Ishikawa (cell line): ENCODE measurements at regions not wholly inside any gene's neighbourhood (a gene's known extent, or its start where the extent isn't known, plus 50 kb on each side); places are given as distances from the start of the nearest gene placed in this dataset.

Experiments
- CEBPB ChIP-seq: IDR thresholded peaks from 2 replicates; pipeline ENCODE4 v1.6.1; 2012
- CREB1 ChIP-seq: IDR thresholded peaks from 2 replicates; pipeline ENCODE4 v1.6.1; 2012; ENCODE audit warnings: low read depth
- EGR1 ChIP-seq: IDR thresholded peaks from 2 replicates; pipeline ENCODE4 v1.6.1; 2012
- EP300 ChIP-seq: IDR thresholded peaks from 2 replicates; pipeline ENCODE4 v1.6.1; 2012; ENCODE audit warnings: borderline replicate concordance
- FOXM1 ChIP-seq: IDR thresholded peaks from 2 replicates; pipeline ENCODE4 v1.6.1; 2012; ENCODE audit warnings: low read depth, borderline replicate concordance
- NFIC ChIP-seq: IDR thresholded peaks from 2 replicates; pipeline ENCODE4 v1.6.1; 2012
- RAD21 ChIP-seq: IDR thresholded peaks from 2 replicates; pipeline ENCODE4 v1.6.1; 2012; ENCODE audit warnings: low read depth
- REST ChIP-seq: IDR thresholded peaks from 2 replicates; pipeline ENCODE4 v1.6.1; 2012; ENCODE audit warnings: low read depth, mild to moderate bottlenecking
- TAF1 ChIP-seq: IDR thresholded peaks from 2 replicates; pipeline ENCODE4 v1.6.1; 2012; ENCODE audit warnings: low read depth, mild to moderate bottlenecking
- TCF12 ChIP-seq: IDR thresholded peaks from 2 replicates; pipeline ENCODE4 v1.6.1; 2012; ENCODE audit warnings: low read depth
- TEAD4 ChIP-seq: IDR thresholded peaks from 2 replicates; pipeline ENCODE4 v1.6.1; 2012
- YY1 ChIP-seq: IDR thresholded peaks from 2 replicates; pipeline ENCODE4 v1.6.1; 2012; ENCODE audit warnings: low read depth
- ZBTB7A ChIP-seq: IDR thresholded peaks from 2 replicates; pipeline ENCODE4 v1.6.1; 2012; ENCODE audit warnings: low read depth
- TF ChIP-seq, protein P1 (sequence below): IDR thresholded peaks from 2 replicates; pipeline ENCODE4 v1.6.1; 2012
- TF ChIP-seq, protein P2 (sequence below): IDR thresholded peaks from 2 replicates; pipeline ENCODE4 v1.6.1; 2012

- no peak for TF ChIP-seq RAD21
- TF ChIP-seq TCF12: no peak
- TF ChIP-seq TAF1: no peak
- no peak for TF ChIP-seq CREB1
- TF ChIP-seq YY1: no peak
- TF ChIP-seq REST: no peak
- TF ChIP-seq, protein P1, sequence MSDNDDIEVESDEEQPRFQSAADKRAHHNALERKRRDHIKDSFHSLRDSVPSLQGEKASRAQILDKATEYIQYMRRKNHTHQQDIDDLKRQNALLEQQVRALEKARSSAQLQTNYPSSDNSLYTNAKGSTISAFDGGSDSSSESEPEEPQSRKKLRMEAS: no peak
- TF ChIP-seq, protein P2, sequence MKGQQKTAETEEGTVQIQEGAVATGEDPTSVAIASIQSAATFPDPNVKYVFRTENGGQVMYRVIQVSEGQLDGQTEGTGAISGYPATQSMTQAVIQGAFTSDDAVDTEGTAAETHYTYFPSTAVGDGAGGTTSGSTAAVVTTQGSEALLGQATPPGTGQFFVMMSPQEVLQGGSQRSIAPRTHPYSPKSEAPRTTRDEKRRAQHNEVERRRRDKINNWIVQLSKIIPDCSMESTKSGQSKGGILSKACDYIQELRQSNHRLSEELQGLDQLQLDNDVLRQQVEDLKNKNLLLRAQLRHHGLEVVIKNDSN: no peak
Measured at GRCh38 chr5:122668552-122668951, 106.3 kb upstream of the SNX2 start.

GRCh38 chr5:122673343-122673742, 101.5 kb upstream of the SNX2 start:
- TF ChIP-seq CEBPB (no peak), NFIC (no peak), REST (no peak), TEAD4 (no peak)

- TF ChIP-seq EP300 (no peak), RAD21 (no peak), EGR1 (no peak), TEAD4 (no peak), CEBPB (no peak), TAF1 (no peak), TCF12 (no peak), CREB1 (no peak), FOXM1 (no peak), ZBTB7A (no peak), NFIC (no peak), REST (no peak), YY1 (no peak)
- TF ChIP-seq, protein P1: no peak
- TF ChIP-seq, protein P2: no peak
Measured at GRCh38 chr5:122674385-122674784, 100.5 kb upstream of the SNX2 start.

DNA sequence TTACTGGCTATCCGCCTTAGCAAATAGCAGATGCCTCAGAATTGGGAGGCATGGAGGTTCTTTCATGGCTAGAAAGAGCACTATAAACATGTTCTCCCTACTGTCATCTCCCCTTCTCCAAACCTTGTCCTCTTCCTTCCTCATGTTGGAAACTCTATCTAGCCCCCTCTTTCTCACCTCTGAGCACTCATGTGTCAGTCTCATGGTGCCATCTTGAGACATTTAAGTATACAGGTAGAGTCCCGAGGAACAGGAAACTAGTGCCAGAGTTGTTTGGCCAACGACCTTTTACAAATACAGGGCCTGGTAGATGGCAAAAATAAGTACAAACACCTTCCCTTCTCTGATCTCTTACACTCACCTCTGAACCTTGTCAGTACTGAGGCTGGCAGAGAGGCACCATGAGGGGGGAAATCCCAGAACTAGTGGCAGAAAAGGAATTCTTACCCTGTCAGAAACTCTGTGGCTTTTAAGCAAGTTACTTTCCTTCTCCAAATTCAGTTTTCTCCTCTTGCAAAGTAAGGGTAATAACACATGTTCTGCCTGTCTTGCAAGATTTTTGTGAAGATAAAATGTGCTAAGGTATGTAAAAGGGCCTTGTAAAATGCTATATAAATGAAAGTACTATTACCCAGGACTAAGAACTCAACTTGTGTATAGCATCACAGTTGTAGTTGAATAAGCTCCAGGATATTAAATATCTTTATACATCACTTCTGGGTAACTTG, 94.1 kb upstream of the SNX2 start:
- TF ChIP-seq REST: no peak
- peak; percentile 34 for TF ChIP-seq RAD21
